ENCODE measurements at regions not wholly inside any gene's neighbourhood (a gene's known extent, or its start where the extent isn't known, plus 50 kb on each side); places are given as distances from the start of the nearest gene placed in this dataset.
"Not testable (repeated sequence)": the region's sequence is repeated elsewhere in the genome, so short reads cannot be mapped to it uniquely, and the experiment has no call there.

GRCh38 chr5:26487553-26487952 is 550.8 kb downstream of the CDH9 start:
- H3K27me3 Mint-ChIP-seq, result no peaks in the 10 kb centered on the region
- H3K4me1 Mint-ChIP-seq, result no peaks in the 10 kb centered on the region
- no peak overlapping the region for H3K27ac Mint-ChIP-seq
- H3K9me3 Mint-ChIP-seq, result peaks cover 5 to 33% (median 14%) of the 10 kb centered on the region in 9 donors
- ATAC-seq, result no peak
- peaks cover 0 to 2% (median 0%) of the 10 kb centered on the region in 3 donors for H3K36me3 Mint-ChIP-seq
- POLR2A ChIA-PET, result no interaction called here
- no peak overlapping the region for H3K4me3 Mint-ChIP-seq
- no peak for DNase-seq

- Mint-ChIP-seq H3K4me1 (no peaks in the 10 kb centered on the region), H3K27ac (no peak overlapping the region), H3K27me3 (no peaks in the 10 kb centered on the region), H3K9me3 (peaks cover 5 to 37% (median 14%) of the 10 kb centered on the region in 9 donors), H3K4me3 (no peak overlapping the region), H3K36me3 (peaks cover 0 to 2% (median 0%) of the 10 kb centered on the region in 3 donors)
- DNase-seq, result no peak
- POLR2A ChIA-PET, result no interaction called here
- ATAC-seq, result no peak
Observed at GRCh38 chr5:26486631-26487030, 551.8 kb downstream of the CDH9 start.

GRCh38 chr5:26485146-26485860 is 553.1 kb downstream of the CDH9 start:
- H3K27ac Mint-ChIP-seq, ATAC-seq, POLR2A ChIA-PET, H3K4me3 Mint-ChIP-seq, H3K36me3 Mint-ChIP-seq, DNase-seq, H3K4me1 Mint-ChIP-seq, H3K27me3 Mint-ChIP-seq: not testable (repeated sequence)
- H3K9me3 Mint-ChIP-seq, result peaks cover 5 to 24% (median 12%) of the 10 kb centered on the region in 9 donors

GRCh38 chr5:26482810-26483375 is 555.5 kb downstream of the CDH9 start:
- Mint-ChIP-seq H3K4me1 (no peaks in the 10 kb centered on the region), H3K36me3 (no peaks in the 10 kb centered on the region), H3K9me3 (peaks cover 0 to 20% (median 6%) of the 10 kb centered on the region in 9 donors), H3K4me3 (no peak overlapping the region), H3K27me3 (no peaks in the 10 kb centered on the region), H3K27ac (no peak overlapping the region)
- POLR2A ChIA-PET, result no interaction called here
- DNase-seq (no peak), ATAC-seq (no peak)

- POLR2A ChIA-PET, result no interaction called here
- H3K4me1 Mint-ChIP-seq, result no peaks in the 10 kb centered on the region
- no peak for ATAC-seq
Observed at GRCh38 chr5:26482076-26482809, 556.1 kb downstream of the CDH9 start.

GRCh38 chr5:26470439-26470838 is 567.9 kb downstream of the CDH9 start:
- H3K4me1 Mint-ChIP-seq, result no peaks in the 10 kb centered on the region
- ATAC-seq (no peak), DNase-seq (no peak)
- H3K9me3 Mint-ChIP-seq, result peaks cover 3 to 16% (median 10%) of the 10 kb centered on the region in 9 donors
- H3K27ac Mint-ChIP-seq, result no peak overlapping the region
- POLR2A ChIA-PET, result no interaction called here
- H3K4me3 Mint-ChIP-seq, result no peak overlapping the region
- no peaks in the 10 kb centered on the region for H3K27me3 Mint-ChIP-seq
- H3K36me3 Mint-ChIP-seq, result peaks cover 0 to 4% (median 0%) of the 10 kb centered on the region in 3 donors

More at GRCh38 chr5:26482076-26482809, 556.1 kb downstream of the CDH9 start:
- Mint-ChIP-seq H3K27ac (no peak overlapping the region), H3K9me3 (peaks cover 0 to 17% (median 5%) of the 10 kb centered on the region in 9 donors), H3K4me3 (no peak overlapping the region), H3K27me3 (no peaks in the 10 kb centered on the region), H3K36me3 (no peaks in the 10 kb centered on the region)
- DNase-seq, result no peak

- H3K27ac Mint-ChIP-seq, result no peak overlapping the region
- H3K4me3 Mint-ChIP-seq, result no peak overlapping the region
- no peaks in the 10 kb centered on the region for H3K4me1 Mint-ChIP-seq
- POLR2A ChIA-PET, result no interaction called here
- H3K9me3 Mint-ChIP-seq, result peaks cover 2 to 41% (median 23%) of the 10 kb centered on the region in 9 donors
- ATAC-seq (no peak), DNase-seq (no peak)
- no peaks in the 10 kb centered on the region for H3K27me3 Mint-ChIP-seq
- no peaks in the 10 kb centered on the region for H3K36me3 Mint-ChIP-seq
Observed at GRCh38 chr5:26439121-26439520, 599.3 kb downstream of the CDH9 start.

- DNase-seq, result no peak
- no peaks in the 10 kb centered on the region for H3K36me3 Mint-ChIP-seq
- H3K4me3 Mint-ChIP-seq, result no peak overlapping the region
- no peak for ATAC-seq
- H3K4me1 Mint-ChIP-seq, result no peaks in the 10 kb centered on the region
- peaks cover 0 to 31% (median 12%) of the 10 kb centered on the region in 9 donors for H3K9me3 Mint-ChIP-seq
- POLR2A ChIA-PET, result no interaction called here
- no peak overlapping the region for H3K27ac Mint-ChIP-seq
- H3K27me3 Mint-ChIP-seq, result no peaks in the 10 kb centered on the region
Observed at GRCh38 chr5:26434688-26435087, 603.7 kb downstream of the CDH9 start.

GRCh38 chr5:26432386-26432785 is 606.0 kb downstream of the CDH9 start:
- DNase-seq, result no peak
- no peak overlapping the region for H3K27ac Mint-ChIP-seq
- ATAC-seq, result no peak
- no peak overlapping the region for H3K4me3 Mint-ChIP-seq
- POLR2A ChIA-PET, result no interaction called here
- H3K27me3 Mint-ChIP-seq, result no peaks in the 10 kb centered on the region
- H3K36me3 Mint-ChIP-seq, result no peaks in the 10 kb centered on the region
- H3K4me1 Mint-ChIP-seq, result no peaks in the 10 kb centered on the region
- H3K9me3 Mint-ChIP-seq, result peaks cover 0 to 31% (median 10%) of the 10 kb centered on the region in 9 donors

GRCh38 chr5:26430323-26430722 is 608.1 kb downstream of the CDH9 start:
- Mint-ChIP-seq H3K9me3 (peaks cover 0 to 34% (median 9%) of the 10 kb centered on the region in 9 donors), H3K4me1 (no peaks in the 10 kb centered on the region), H3K27me3 (no peaks in the 10 kb centered on the region), H3K27ac (no peak overlapping the region), H3K36me3 (no peaks in the 10 kb centered on the region), H3K4me3 (no peak overlapping the region)
- DNase-seq, result no peak
- POLR2A ChIA-PET, result no interaction called here
- no peak for ATAC-seq

GRCh38 chr5:26427281-26427680 is 611.1 kb downstream of the CDH9 start:
- Mint-ChIP-seq H3K36me3 (no peaks in the 10 kb centered on the region), H3K4me3 (no peak overlapping the region), H3K9me3 (peaks cover 0 to 37% (median 8%) of the 10 kb centered on the region in 9 donors), H3K27ac (no peak overlapping the region), H3K27me3 (no peaks in the 10 kb centered on the region), H3K4me1 (no peaks in the 10 kb centered on the region)
- no peak for DNase-seq
- POLR2A ChIA-PET, result no interaction called here
- no peak for ATAC-seq

- no peak overlapping the region for H3K4me3 Mint-ChIP-seq
- no peak for ATAC-seq
Observed at GRCh38 chr5:26419987-26420386, 618.4 kb downstream of the CDH9 start.

GRCh38 chr5:26416911-26417310 is 621.5 kb downstream of the CDH9 start:
- Mint-ChIP-seq H3K9me3 (peaks cover 0 to 19% (median 6%) of the 10 kb centered on the region in 9 donors), H3K27ac (no peak overlapping the region), H3K36me3 (no peaks in the 10 kb centered on the region), H3K4me3 (no peak overlapping the region), H3K27me3 (no peaks in the 10 kb centered on the region), H3K4me1 (no peaks in the 10 kb centered on the region)
- ATAC-seq, result no peak
- DNase-seq, result no peak
- POLR2A ChIA-PET, result no interaction called here

More at GRCh38 chr5:26419987-26420386, 618.4 kb downstream of the CDH9 start:
- Mint-ChIP-seq H3K9me3 (peaks cover 0 to 22% (median 8%) of the 10 kb centered on the region in 9 donors), H3K36me3 (no peaks in the 10 kb centered on the region), H3K27me3 (no peaks in the 10 kb centered on the region), H3K27ac (no peak overlapping the region), H3K4me1 (no peaks in the 10 kb centered on the region)
- DNase-seq, result no peak
- POLR2A ChIA-PET, result no interaction called here

Measured in naive thymus-derived CD8-positive, alpha-beta T cell (primary cell).